CD4-positive, alpha-beta T cell treated with Interleukin-4 for 1 hour (primary cell): ENCODE measurements at regions not wholly inside any gene's neighbourhood (a gene's known extent, or its start where the extent isn't known, plus 50 kb on each side); places are given as distances from the start of the nearest gene placed in this dataset.
"Not testable (repeated sequence)": the region's sequence is repeated elsewhere in the genome, so short reads cannot be mapped to it uniquely, and the experiment has no call there.

Experiments used
- DNase-seq, 2 donors: peaks; one replicate each; pipeline ENCODE4 v3.0.0-alpha.2; 2020 to 2022

- no peak for DNase-seq
Observed at GRCh38 chr6:112941613-112942012, 594.5 kb downstream of the RFPL4B start.

GRCh38 chr6:112946051-112946450 lies 598.9 kb downstream of the RFPL4B start:
- no peak for DNase-seq

- no peak for DNase-seq
Observed at GRCh38 chr6:112947507-112947906, 600.4 kb downstream of the RFPL4B start.

- DNase-seq, result no peak
Observed at GRCh38 chr6:112951829-112952228, 604.7 kb downstream of the RFPL4B start.

- not testable (repeated sequence) for DNase-seq
Observed at GRCh38 chr6:112955743-112956142, 608.6 kb downstream of the RFPL4B start.

GRCh38 chr6:112956696-112957535 lies 609.8 kb downstream of the RFPL4B start:
- DNase-seq, result no peak

- DNase-seq, result no peak
Observed at GRCh38 chr6:112957536-112957916, 610.4 kb downstream of the RFPL4B start.

- DNase-seq, result not testable (repeated sequence)
Observed at GRCh38 chr6:112960130-112960529, 613.0 kb downstream of the RFPL4B start.

GRCh38 chr6:112967974-112968373 lies 620.8 kb downstream of the RFPL4B start:
- no peak for DNase-seq

GRCh38 chr6:112971651-112972050 lies 624.5 kb downstream of the RFPL4B start:
- DNase-seq, result no peak

GRCh38 chr6:112974931-112975330 lies 627.8 kb downstream of the RFPL4B start:
- not testable (repeated sequence) for DNase-seq

GRCh38 chr6:112976579-112976978 lies 629.4 kb downstream of the RFPL4B start:
- not testable (repeated sequence) for DNase-seq

- no peak for DNase-seq
Observed at GRCh38 chr6:112979830-112980229, 632.7 kb downstream of the RFPL4B start.

GRCh38 chr6:112980676-112981075 lies 633.5 kb downstream of the RFPL4B start:
- DNase-seq, result no peak

- no peak for DNase-seq
Observed at GRCh38 chr6:112983713-112984261, 636.7 kb downstream of the RFPL4B start.

- DNase-seq, result no peak
Observed at GRCh38 chr6:112984899-112985298, 637.8 kb downstream of the RFPL4B start.

- DNase-seq, result no peak
Observed at GRCh38 chr6:112986321-112986720, 639.2 kb downstream of the RFPL4B start.

GRCh38 chr6:112988748-112989147 lies 641.6 kb downstream of the RFPL4B start:
- DNase-seq, result no peak

GRCh38 chr6:112990971-112991370 lies 643.8 kb downstream of the RFPL4B start:
- DNase-seq, result no peak

- no peak for DNase-seq
Observed at GRCh38 chr6:112991912-112992311, 644.8 kb downstream of the RFPL4B start.

- DNase-seq, result no peak
Observed at GRCh38 chr6:112997421-112998085, 650.4 kb downstream of the RFPL4B start.

- no peak for DNase-seq
Observed at GRCh38 chr6:113004054-113004453, 656.9 kb downstream of the RFPL4B start.

- DNase-seq, result no peak
Observed at GRCh38 chr6:113004470-113005270, 657.5 kb downstream of the RFPL4B start.
